COLO829 (cell line): ENCODE measurements at regions not wholly inside any gene's neighbourhood (a gene's known extent, or its start where the extent isn't known, plus 50 kb on each side); places are given as distances from the start of the nearest gene placed in this dataset.

Experiments used
- DNase-seq: peaks from one replicate; pipeline ENCODE4 v3.0.0; 2012; ENCODE audit warnings: low spot score

- DNase-seq, result no peak
Measured at GRCh38 chrX:6906608-6907007, 240.9 kb upstream of the STS start.

GRCh38 chrX:6904156-6904555, 243.4 kb upstream of the STS start:
- no peak for DNase-seq

- DNase-seq, result no peak
Measured at GRCh38 chrX:6898371-6898770, 249.1 kb upstream of the STS start.

- no peak for DNase-seq
Measured at GRCh38 chrX:6891404-6891803, 256.1 kb upstream of the STS start.

GRCh38 chrX:6890544-6891261, 256.8 kb upstream of the STS start:
- DNase-seq, result no peak

GRCh38 chrX:6885909-6886308, 261.6 kb upstream of the STS start:
- DNase-seq, result no peak

- DNase-seq, result no peak
Measured at GRCh38 chrX:6885396-6885795, 262.1 kb upstream of the STS start.

GRCh38 chrX:6861456-6861855, 286.1 kb upstream of the STS start:
- DNase-seq, result no peak

- DNase-seq, result no peak
Measured at GRCh38 chrX:6857749-6858148, 289.8 kb upstream of the STS start.

- no peak for DNase-seq
Measured at GRCh38 chrX:6856471-6856870, 291.0 kb upstream of the STS start.

GRCh38 chrX:6852869-6853268, 294.6 kb upstream of the STS start:
- no peak for DNase-seq

GRCh38 chrX:6852121-6852520, 295.4 kb upstream of the STS start:
- no peak for DNase-seq

GRCh38 chrX:6851140-6851539, 296.4 kb upstream of the STS start:
- no peak for DNase-seq

GRCh38 chrX:6849716-6850414, 297.6 kb upstream of the STS start:
- DNase-seq, result no peak

- DNase-seq, result no peak
Measured at GRCh38 chrX:6832619-6833018, 297.7 kb upstream of the VCX3A start.

GRCh38 chrX:6826856-6827255, 291.9 kb upstream of the VCX3A start:
- DNase-seq, result no peak

- no peak for DNase-seq
Measured at GRCh38 chrX:6821730-6822129, 286.8 kb upstream of the VCX3A start.

- no peak for DNase-seq
Measured at GRCh38 chrX:6813836-6814370, 279.0 kb upstream of the VCX3A start.

GRCh38 chrX:6812087-6812486, 277.2 kb upstream of the VCX3A start:
- DNase-seq, result no peak

GRCh38 chrX:6810776-6811175, 275.9 kb upstream of the VCX3A start:
- no peak for DNase-seq

GRCh38 chrX:6803607-6804006, 268.7 kb upstream of the VCX3A start:
- no peak for DNase-seq

GRCh38 chrX:6793000-6793399, 258.1 kb upstream of the VCX3A start:
- no peak for DNase-seq

GRCh38 chrX:6783912-6784311, 249.0 kb upstream of the VCX3A start:
- DNase-seq, result no peak

GRCh38 chrX:6782831-6783230, 247.9 kb upstream of the VCX3A start:
- no peak for DNase-seq
